CD14-positive monocyte (primary cell): ENCODE measurements at regions not wholly inside any gene's neighbourhood (a gene's known extent, or its start where the extent isn't known, plus 50 kb on each side); places are given as distances from the start of the nearest gene placed in this dataset.

ENCODE experiments used
- DNase-seq, 3 donors: peaks; one replicate each; pipeline ENCODE4 v3.0.0-alpha.2; 2011 to 2022
- H2AFZ ChIP-seq: 2 replicates; pipeline ENCODE4 v1.6.0; 2012; ENCODE audit warnings: mild to moderate bottlenecking, low read depth, low read length, inconsistent platforms; ENCODE audit not compliant: insufficient read depth, poor library complexity, severe bottlenecking
- H3K27ac ChIP-seq, 2 donors: 1 replicate in 1 of 2; 2 replicates in 1 of 2; pipeline ENCODE4 v1.5.1; 2012 to 2013; ENCODE audit warnings: low read length in 2 of 2, control low read depth in 1 of 2, inconsistent platforms in 1 of 2, low read depth in 1 of 2, mild to moderate bottlenecking in 1 of 2
- H3K27me3 ChIP-seq, 2 donors: one replicate each; pipeline versions ENCODE4 v1.6.0 to v1.6.1; 2011 to 2013; ENCODE audit warnings: low read length in 2 of 2; ENCODE audit not compliant: control insufficient read depth in 2 of 2, insufficient read depth in 2 of 2
- H3K36me3 ChIP-seq, 2 donors: replicated peaks in 1 of 2; 1 replicate in 1 of 2; 2 replicates in 1 of 2; pipeline versions ENCODE4 v1.5.1 to v1.6.1; 2012 to 2013; ENCODE audit warnings: low read length in 2 of 2, control low read depth in 1 of 2, inconsistent platforms in 1 of 2, mild to moderate bottlenecking in 1 of 2; ENCODE audit not compliant: insufficient read depth in 2 of 2, control insufficient read depth in 1 of 2
- H3K4me1 ChIP-seq, 2 donors: 1 replicate in 1 of 2; 2 replicates in 1 of 2; pipeline versions ENCODE4 v1.5.1 to v1.6.1; 2012 to 2013; ENCODE audit warnings: low read length in 2 of 2, control low read depth in 1 of 2, inconsistent platforms in 1 of 2, mild to moderate bottlenecking in 1 of 2, moderate library complexity in 1 of 2; ENCODE audit not compliant: insufficient read depth in 2 of 2, control insufficient read depth in 1 of 2
- H3K4me2 ChIP-seq: replicated peaks from 2 replicates; pipeline ENCODE3; 2012; ENCODE audit warnings: low read length, moderate library complexity, mild to moderate bottlenecking; ENCODE audit not compliant: poor library complexity, severe bottlenecking; ENCODE audit errors: extremely low read depth
- H3K4me3 ChIP-seq, 3 experiments: fragments of 200-600 bp in 1 of 3; sonication (generic) in 1 of 3; replicated peaks in 1 of 3; 1 replicate in 2 of 3; 2 replicates in 1 of 3; pipeline ENCODE4 v1.5.1; 2011 to 2013; ENCODE audit warnings: low read length in 3 of 3, mild to moderate bottlenecking in 3 of 3, control low read depth in 2 of 3, low read depth in 2 of 3, inconsistent platforms in 1 of 3, moderate library complexity in 1 of 3
- H3K79me2 ChIP-seq: 2 replicates; pipeline ENCODE4 v1.6.0; 2012; ENCODE audit warnings: mild to moderate bottlenecking, control low read depth, inconsistent platforms, low read length, moderate library complexity; ENCODE audit not compliant: insufficient read depth
- H3K9ac ChIP-seq: 2 replicates; pipeline ENCODE4 v1.6.0; 2017; ENCODE audit warnings: low read length, mild to moderate bottlenecking; ENCODE audit not compliant: insufficient read depth, poor library complexity, severe bottlenecking
- H3K9me3 ChIP-seq, 2 donors: replicated peaks in 1 of 2; 1 replicate in 1 of 2; 2 replicates in 1 of 2; pipeline versions ENCODE4 v1.5.1 to v1.6.1; 2012 to 2013; ENCODE audit warnings: low read length in 2 of 2, control low read depth in 1 of 2; ENCODE audit not compliant: control insufficient read depth in 1 of 2, insufficient read depth in 1 of 2
- H4K20me1 ChIP-seq: 2 replicates; pipeline ENCODE4 v1.6.0; 2012; ENCODE audit warnings: mild to moderate bottlenecking, low read length, control low read depth, moderate library complexity; ENCODE audit not compliant: insufficient read depth
- H3K27ac Mint-ChIP-seq, 7 donors: one replicate each; pipeline ENCODE4 v1.8.0; 2020; ENCODE audit warnings: mild to moderate bottlenecking in 7 of 7, mixed read lengths in 7 of 7, moderate library complexity in 6 of 7, inconsistent platforms in 2 of 7
- H3K27me3 Mint-ChIP-seq, 3 donors: one replicate each; pipeline ENCODE4 v1.8.0; 2021 to 2022; ENCODE audit warnings: low read depth in 3 of 3, mild to moderate bottlenecking in 3 of 3, mixed read lengths in 3 of 3, moderate library complexity in 3 of 3, inconsistent platforms in 1 of 3
- H3K36me3 Mint-ChIP-seq, 2 donors: one replicate each; pipeline ENCODE4 v1.8.0; 2020; ENCODE audit warnings: mixed read lengths in 2 of 2, inconsistent platforms in 1 of 2, mild to moderate bottlenecking in 1 of 2
- H3K4me1 Mint-ChIP-seq: one replicate; pipeline ENCODE4 v1.8.0; 2020; ENCODE audit warnings: mild to moderate bottlenecking, mixed read lengths
- H3K4me3 Mint-ChIP-seq, 2 donors: one replicate each; pipeline ENCODE4 v1.8.0; 2020; ENCODE audit warnings: mild to moderate bottlenecking in 2 of 2, mixed read lengths in 2 of 2, moderate library complexity in 1 of 2
- H3K9me3 Mint-ChIP-seq, 7 donors: one replicate each; pipeline ENCODE4 v1.8.0; 2020 to 2022; ENCODE audit warnings: mixed read lengths in 7 of 7, mild to moderate bottlenecking in 6 of 7, moderate library complexity in 6 of 7, inconsistent platforms in 2 of 7
- WGBS: methylation state at CpG from one replicate; pipeline ENCODE4 v1.1.5; 2013; ENCODE audit warnings: missing lambda C conversion rate; ENCODE audit not compliant: insufficient coverage; 5-methylcytosine and 5-hydroxymethylcytosine counted together
- intact Hi-C, 2 donors: fragments of 100-400 bp; cut with micrococcal nuclease; formaldehyde crosslinking; loops; one replicate each; pipeline versions ENCODE4 v1.15.0 to v1.15.1; 2023
- TF ChIP-seq, protein P1 (sequence below): fragments of 200-600 bp; IDR thresholded peaks from one replicate; pipeline ENCODE4 v1.8.0; 2022; ENCODE audit warnings: antibody characterized with exemption, mild to moderate bottlenecking

DNA sequence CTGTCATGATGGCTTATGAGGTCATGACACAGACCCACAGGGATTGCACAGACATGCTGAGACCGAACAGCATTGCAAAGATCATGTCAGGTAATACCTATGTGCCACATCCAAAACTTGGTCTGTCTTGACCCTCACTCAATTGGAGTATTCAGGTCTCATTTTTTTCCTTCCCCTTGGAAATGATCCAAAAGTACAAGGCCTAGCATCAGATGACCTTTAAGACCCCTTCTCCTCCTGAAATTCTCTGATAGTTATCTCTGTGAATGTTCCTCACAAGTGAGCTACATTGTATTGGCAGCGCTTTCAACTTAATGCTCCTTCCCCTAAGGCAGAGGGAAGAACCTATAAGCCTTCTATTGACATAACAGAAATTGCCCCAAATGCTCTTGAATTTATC, 507.4 kb upstream of the JARID2 start:
- no peaks in the 10 kb centered on the region for H3K36me3 ChIP-seq
- intact Hi-C loops: loop anchor here (5.0 to 10.0 kb wide), 2 partner anchors 139 to 326 kb away; no protein-coding TSS in a partner anchor
- H3K27me3 ChIP-seq: no peaks in the 10 kb centered on the region
- no peaks in the 10 kb centered on the region for H3K79me2 ChIP-seq
- Mint-ChIP-seq H3K36me3 (peaks cover 29 to 31% of the 10 kb centered on the region in 2 donors), H3K4me1 (peaks cover 81% of the 10 kb centered on the region), H3K9me3 (peaks cover 0 to 5% (median 1%) of the 10 kb centered on the region in 7 donors), H3K4me3 (peak overlapping the region in 1 of 2 donors; percentile 47), H3K27ac (peak overlapping the region; percentile 96 to 99 (median 98)), H3K27me3 (peaks cover 0 to 4% (median 0%) of the 10 kb centered on the region in 3 donors)
- TF ChIP-seq, protein P1, sequence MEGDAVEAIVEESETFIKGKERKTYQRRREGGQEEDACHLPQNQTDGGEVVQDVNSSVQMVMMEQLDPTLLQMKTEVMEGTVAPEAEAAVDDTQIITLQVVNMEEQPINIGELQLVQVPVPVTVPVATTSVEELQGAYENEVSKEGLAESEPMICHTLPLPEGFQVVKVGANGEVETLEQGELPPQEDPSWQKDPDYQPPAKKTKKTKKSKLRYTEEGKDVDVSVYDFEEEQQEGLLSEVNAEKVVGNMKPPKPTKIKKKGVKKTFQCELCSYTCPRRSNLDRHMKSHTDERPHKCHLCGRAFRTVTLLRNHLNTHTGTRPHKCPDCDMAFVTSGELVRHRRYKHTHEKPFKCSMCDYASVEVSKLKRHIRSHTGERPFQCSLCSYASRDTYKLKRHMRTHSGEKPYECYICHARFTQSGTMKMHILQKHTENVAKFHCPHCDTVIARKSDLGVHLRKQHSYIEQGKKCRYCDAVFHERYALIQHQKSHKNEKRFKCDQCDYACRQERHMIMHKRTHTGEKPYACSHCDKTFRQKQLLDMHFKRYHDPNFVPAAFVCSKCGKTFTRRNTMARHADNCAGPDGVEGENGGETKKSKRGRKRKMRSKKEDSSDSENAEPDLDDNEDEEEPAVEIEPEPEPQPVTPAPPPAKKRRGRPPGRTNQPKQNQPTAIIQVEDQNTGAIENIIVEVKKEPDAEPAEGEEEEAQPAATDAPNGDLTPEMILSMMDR: no peak
- no peak for DNase-seq
- H3K9me3 ChIP-seq: no peaks in the 10 kb centered on the region
- no peak overlapping the region for H2AFZ ChIP-seq
- 100% methylated on average over 1 of the region's 2 CpGs for WGBS
- H3K4me2 ChIP-seq: no peak overlapping the region
- peak overlapping the region; percentile 17 to 82 for H3K27ac ChIP-seq
- H4K20me1 ChIP-seq: no peaks in the 10 kb centered on the region
- H3K4me3 ChIP-seq: no peak overlapping the region
- peaks cover 60 to 64% of the 10 kb centered on the region in 2 donors for H3K4me1 ChIP-seq
- peak overlapping the region; percentile 17 for H3K9ac ChIP-seq

DNA sequence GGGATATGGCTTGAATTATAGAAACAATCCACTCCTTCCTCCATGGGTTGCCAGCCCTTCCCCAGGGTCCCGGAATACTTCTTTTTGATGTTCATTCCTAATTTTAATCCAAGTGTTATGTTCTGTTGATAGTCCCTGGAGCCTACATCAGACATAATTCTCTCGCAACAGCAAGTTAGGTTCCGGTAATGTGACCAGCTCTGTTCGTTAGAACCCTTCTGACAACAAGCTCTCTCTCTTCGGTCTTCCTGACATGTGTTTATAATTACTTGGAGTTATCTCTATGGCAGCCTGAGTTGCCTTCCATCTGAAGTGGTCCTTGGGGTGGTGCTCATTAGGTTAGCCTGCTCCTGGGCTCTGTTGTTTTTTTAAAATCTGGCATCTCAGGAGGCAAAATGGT, 506.9 kb upstream of the JARID2 start:
- H3K36me3 Mint-ChIP-seq: peaks cover 25 to 27% of the 10 kb centered on the region in 2 donors
- Histone ChIP-seq H3K9ac (peak overlapping the region; percentile 17), H3K27ac (peak overlapping the region; percentile 17 to 82), H3K9me3 (no peaks in the 10 kb centered on the region), H2AFZ (no peak overlapping the region), H4K20me1 (no peaks in the 10 kb centered on the region), H3K27me3 (no peaks in the 10 kb centered on the region), H3K79me2 (no peaks in the 10 kb centered on the region), H3K4me3 (no peak overlapping the region), H3K4me1 (peaks cover 61 to 68% of the 10 kb centered on the region in 2 donors), H3K36me3 (no peaks in the 10 kb centered on the region), H3K4me2 (no peak overlapping the region)
- intact Hi-C loops: loop anchor here (5.0 to 10.0 kb wide), 2 partner anchors 138 to 326 kb away; no protein-coding TSS in a partner anchor
- TF ChIP-seq, protein P1: no peak
- H3K4me3 Mint-ChIP-seq: peak overlapping the region; percentile 4 to 83
- whole genome bisulfite sequencing: no CpG with 5 or more reads among the region's 5 CpGs
- H3K27me3 Mint-ChIP-seq: peaks cover 0 to 4% (median 0%) of the 10 kb centered on the region in 3 donors
- DNase-seq: peak in 2 of 3 donors; percentile 65 to 89
- peaks cover 0 to 5% (median 1%) of the 10 kb centered on the region in 7 donors for H3K9me3 Mint-ChIP-seq
- H3K27ac Mint-ChIP-seq: peak overlapping the region; percentile 96 to 99 (median 98)
- H3K4me1 Mint-ChIP-seq: peaks cover 81% of the 10 kb centered on the region
